Common myeloid progenitor, CD34-positive (primary cell): ENCODE measurements at regions not wholly inside any gene's neighbourhood (a gene's known extent, or its start where the extent isn't known, plus 50 kb on each side); places are given as distances from the start of the nearest gene placed in this dataset.

Experiments
- CTCF ChIA-PET: fragments of 350-600 bp; sonication (Branson Sonifier 250); formaldehyde crosslinking; loops from one replicate; lab custom pipeline; 2021; ENCODE audit warnings: antibody characterized with exemption; lab: Charles Lee
- POLR2A ChIA-PET: fragments of 350-600 bp; sonication (Branson Sonifier 250); formaldehyde crosslinking; loops from one replicate; lab custom pipeline; 2021; ENCODE audit warnings: antibody characterized with exemption; lab: Charles Lee
- DNase-seq, 3 donors: peaks; one replicate each; pipeline versions ENCODE4 v3.0.0 to v3.0.0-alpha.2; 2013
- H3K27ac ChIP-seq, 2 experiments: 1 replicate in 1 of 2; 2 replicates in 1 of 2; pipeline ENCODE4 v1.7.0; 2013; ENCODE audit warnings: inconsistent platforms in 2 of 2, low read length in 2 of 2, mild to moderate bottlenecking in 2 of 2, low read depth in 1 of 2, moderate library complexity in 1 of 2; ENCODE audit not compliant: severe bottlenecking in 2 of 2, insufficient read depth in 1 of 2, poor library complexity in 1 of 2
- H3K27me3 ChIP-seq, 5 experiments: replicated peaks in 2 of 5; 1 replicate in 3 of 5; 2 replicates in 2 of 5; pipeline versions ENCODE4 v1.6.1 to v1.7.0; 2013; ENCODE audit warnings: low read length in 4 of 5, mild to moderate bottlenecking in 2 of 5, moderate library complexity in 2 of 5, inconsistent platforms in 1 of 5; ENCODE audit not compliant: insufficient read depth in 5 of 5, control insufficient read depth in 4 of 5
- H3K36me3 ChIP-seq, 4 experiments: 1 replicate in 2 of 4; 2 replicates in 2 of 4; pipeline versions ENCODE4 v1.6.1 to v1.7.0; 2013; ENCODE audit warnings: low read length in 3 of 4, control low read depth in 1 of 4, mild to moderate bottlenecking in 1 of 4; ENCODE audit not compliant: control insufficient read depth in 4 of 4, insufficient read depth in 4 of 4
- H3K4me1 ChIP-seq, 4 experiments: 1 replicate in 3 of 4; 2 replicates in 1 of 4; pipeline versions ENCODE4 v1.6.1 to v1.7.1; 2013; ENCODE audit warnings: low read length in 3 of 4, mild to moderate bottlenecking in 3 of 4, control low read depth in 1 of 4, inconsistent platforms in 1 of 4, moderate library complexity in 1 of 4; ENCODE audit not compliant: control insufficient read depth in 4 of 4, insufficient read depth in 4 of 4; ENCODE audit errors: control extremely low read depth in 1 of 4
- H3K4me3 ChIP-seq, 7 experiments: 1 replicate in 4 of 7; 2 replicates in 3 of 7; pipeline versions ENCODE4 v1.5.1 to v1.7.0; 2013; ENCODE audit warnings: mild to moderate bottlenecking in 7 of 7, low read length in 6 of 7, moderate library complexity in 6 of 7, inconsistent platforms in 2 of 7, low read depth in 2 of 7, control low read depth in 1 of 7; ENCODE audit not compliant: insufficient read depth in 4 of 7, control insufficient read depth in 1 of 7; ENCODE audit errors: extremely low read depth in 1 of 7
- H3K9me3 ChIP-seq, 5 experiments: 1 replicate in 4 of 5; 2 replicates in 1 of 5; pipeline versions ENCODE4 v1.6.1 to v1.7.1; 2013; ENCODE audit warnings: low read length in 4 of 5, mild to moderate bottlenecking in 2 of 5, inconsistent platforms in 1 of 5, low read depth in 1 of 5, moderate library complexity in 1 of 5; ENCODE audit not compliant: control insufficient read depth in 4 of 5, insufficient read depth in 2 of 5; ENCODE audit errors: control extremely low read depth in 1 of 5
- whole genome bisulfite sequencing: methylation state at CpG from one replicate; pipeline ENCODE4 v1.1.5; 2013; ENCODE audit not compliant: insufficient coverage; 5-methylcytosine and 5-hydroxymethylcytosine counted together

- H3K27ac ChIP-seq: no peak overlapping the region
- CTCF ChIA-PET: interaction anchor here (0.6 kb wide), 1 partner anchor 1450 kb away, joined by 3 read pairs; no protein-coding TSS in a partner anchor
- H3K4me1 ChIP-seq: no peaks in the 10 kb centered on the region
- DNase-seq: no peak
- 54% methylated on average over 3 of the region's 8 CpGs for WGBS
- H3K27me3 ChIP-seq: peaks cover 0 to 9% (median 2%) of the 10 kb centered on the region in 5 experiments
- no peak overlapping the region for H3K4me3 ChIP-seq
- H3K36me3 ChIP-seq: no peaks in the 10 kb centered on the region
- peaks cover 0 to 2% (median 0%) of the 10 kb centered on the region in 5 experiments for H3K9me3 ChIP-seq
- POLR2A ChIA-PET: no interaction called here
Measured at GRCh38 chr16:9197957-9198661, 106.7 kb downstream of the HAPSTR1 start.

GRCh38 chr16:9199311-9199710 is 107.9 kb downstream of the HAPSTR1 start:
- Histone ChIP-seq H3K27me3 (peaks cover 0 to 8% (median 2%) of the 10 kb centered on the region in 5 experiments), H3K4me1 (no peaks in the 10 kb centered on the region), H3K36me3 (no peaks in the 10 kb centered on the region), H3K4me3 (no peak overlapping the region), H3K9me3 (peaks cover 0 to 6% (median 0%) of the 10 kb centered on the region in 5 experiments), H3K27ac (no peak overlapping the region)
- 60% methylated on average over 7 of the region's 8 CpGs for WGBS
- DNase-seq: no peak
- ChIA-PET POLR2A (no interaction called here), CTCF (no interaction called here)

GRCh38 chr16:9199751-9200150 is 108.3 kb downstream of the HAPSTR1 start:
- Histone ChIP-seq H3K4me3 (no peak overlapping the region), H3K4me1 (no peaks in the 10 kb centered on the region), H3K27me3 (peaks cover 0 to 7% (median 2%) of the 10 kb centered on the region in 5 experiments), H3K27ac (no peak overlapping the region), H3K9me3 (peaks cover 0 to 4% (median 0%) of the 10 kb centered on the region in 5 experiments), H3K36me3 (no peaks in the 10 kb centered on the region)
- WGBS: 100% methylated on average over 1 of the region's 2 CpGs
- POLR2A ChIA-PET: no interaction called here
- DNase-seq: no peak
- CTCF ChIA-PET: no interaction called here

GRCh38 chr16:9203956-9204355 is 112.5 kb downstream of the HAPSTR1 start:
- H3K27me3 ChIP-seq: peaks cover 0 to 4% (median 0%) of the 10 kb centered on the region in 5 experiments
- H3K4me3 ChIP-seq: no peak overlapping the region
- H3K27ac ChIP-seq: no peak overlapping the region
- WGBS: 91% methylated on average over 6 of the region's 10 CpGs
- peaks cover 0 to 4% (median 0%) of the 10 kb centered on the region in 5 experiments for H3K9me3 ChIP-seq
- DNase-seq: no peak
- ChIA-PET CTCF (no interaction called here), POLR2A (interaction anchor here (0.6 kb wide), 1 partner anchor 855 kb away, joined by 3 read pairs; no protein-coding TSS in a partner anchor)
- H3K36me3 ChIP-seq: no peaks in the 10 kb centered on the region
- H3K4me1 ChIP-seq: no peaks in the 10 kb centered on the region

GRCh38 chr16:9205661-9206060 is 114.2 kb downstream of the HAPSTR1 start:
- Histone ChIP-seq H3K27me3 (peaks cover 0 to 2% (median 0%) of the 10 kb centered on the region in 5 experiments), H3K4me3 (no peak overlapping the region), H3K36me3 (no peaks in the 10 kb centered on the region), H3K27ac (no peak overlapping the region), H3K4me1 (no peaks in the 10 kb centered on the region), H3K9me3 (peaks cover 0 to 4% (median 0%) of the 10 kb centered on the region in 5 experiments)
- DNase-seq: no peak
- ChIA-PET CTCF (no interaction called here), POLR2A (no interaction called here)
- WGBS: 66% methylated on average over 2 of the region's 2 CpGs

DNA sequence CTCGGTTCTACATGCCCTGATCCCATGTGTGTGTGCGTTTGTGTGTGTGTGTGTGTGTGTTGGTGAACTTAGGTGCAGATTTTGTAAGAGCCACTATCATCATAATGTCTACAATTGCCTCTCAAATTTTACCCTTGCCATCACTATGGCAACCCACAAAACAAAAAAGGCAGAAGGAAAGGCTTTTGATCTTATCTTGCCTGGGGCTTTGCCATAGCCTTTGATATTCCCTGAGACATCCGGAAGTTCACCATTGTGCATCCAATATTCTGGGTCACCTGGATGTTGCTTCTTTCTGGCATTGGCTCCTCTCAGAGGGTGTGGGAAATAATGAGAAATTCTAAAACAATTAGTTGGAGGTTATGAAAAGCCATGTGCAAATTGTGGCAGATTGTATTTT is 114.7 kb downstream of the HAPSTR1 start:
- no peaks in the 10 kb centered on the region for H3K36me3 ChIP-seq
- DNase-seq: peak in 1 of 3 donors; percentile 4
- peaks cover 0 to 4% (median 0%) of the 10 kb centered on the region in 5 experiments for H3K9me3 ChIP-seq
- no peaks in the 10 kb centered on the region for H3K4me1 ChIP-seq
- 57% methylated on average over 1 of the region's 3 CpGs for WGBS
- CTCF ChIA-PET: no interaction called here
- no peak overlapping the region for H3K27ac ChIP-seq
- no peak overlapping the region for H3K4me3 ChIP-seq
- peaks cover 0 to 2% (median 0%) of the 10 kb centered on the region in 5 experiments for H3K27me3 ChIP-seq
- POLR2A ChIA-PET: no interaction called here

DNA sequence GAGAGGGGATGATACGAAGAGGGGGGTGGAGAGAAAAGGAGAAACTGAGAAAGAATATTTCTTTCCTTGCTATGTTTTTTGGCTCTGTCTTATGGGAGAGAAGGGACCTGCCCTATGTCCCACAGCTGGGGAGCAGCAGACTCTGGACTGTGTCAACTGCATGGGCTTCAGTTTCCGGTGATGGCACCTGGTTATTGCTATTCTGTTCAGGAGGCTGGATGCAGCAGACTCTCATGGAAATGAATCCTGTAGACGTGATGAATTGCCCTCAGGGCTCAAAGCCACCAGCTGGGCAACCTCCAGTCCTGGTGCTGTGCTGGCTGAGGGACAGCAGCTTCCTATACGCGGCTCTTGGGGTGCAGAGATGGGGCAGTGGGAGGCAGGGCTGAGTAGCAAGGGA is 121.2 kb downstream of the HAPSTR1 start:
- POLR2A ChIA-PET: no interaction called here
- Histone ChIP-seq H3K4me3 (no peak overlapping the region), H3K9me3 (no peaks in the 10 kb centered on the region), H3K4me1 (no peaks in the 10 kb centered on the region), H3K27ac (no peak overlapping the region), H3K27me3 (peaks cover 0 to 8% (median 0%) of the 10 kb centered on the region in 5 experiments), H3K36me3 (no peaks in the 10 kb centered on the region)
- CTCF ChIA-PET: no interaction called here
- DNase-seq: no peak
- WGBS: 67% methylated on average over 2 of the region's 5 CpGs
